ENCODE measurements at regions not wholly inside any gene's neighbourhood (a gene's known extent, or its start where the extent isn't known, plus 50 kb on each side); places are given as distances from the start of the nearest gene placed in this dataset.

- no peak for TF ChIP-seq CTCF (IDR thresholded peaks at IDR 0.05; ENCODE audit: insufficient read depth, low read length)
- DNase-seq (ENCODE audit: low read depth), result no peak
- no peak overlapping the region for H3K4me3 ChIP-seq (ENCODE audit: low read depth, low read length)
Observed at GRCh38 chr17:37844977-37845293, 79.3 kb upstream of the TBC1D3K start.

- H3K4me3 ChIP-seq (ENCODE audit: low read depth, low read length), result no peak overlapping the region
- peak; percentile 34 for DNase-seq (ENCODE audit: low read depth)
- TF ChIP-seq CTCF (IDR thresholded peaks at IDR 0.05; ENCODE audit: insufficient read depth, low read length), result peak; percentile 83
Observed at GRCh38 chr17:37844158-37844976, 79.8 kb upstream of the TBC1D3K start.

- no peak for TF ChIP-seq CTCF (IDR thresholded peaks at IDR 0.05; ENCODE audit: insufficient read depth, low read length)
- no peak for DNase-seq (ENCODE audit: low read depth)
- H3K4me3 ChIP-seq (ENCODE audit: low read depth, low read length), result no peak overlapping the region
Observed at GRCh38 chr17:37842401-37842800, 81.8 kb upstream of the TBC1D3K start.

- no peak for TF ChIP-seq CTCF (IDR thresholded peaks at IDR 0.05; ENCODE audit: insufficient read depth, low read length)
- no peak for DNase-seq (ENCODE audit: low read depth)
- no peak overlapping the region for H3K4me3 ChIP-seq (ENCODE audit: low read depth, low read length)
Observed at GRCh38 chr17:37841232-37841631, 83.0 kb upstream of the TBC1D3K start.

- H3K4me3 ChIP-seq (ENCODE audit: low read depth, low read length), result no peak overlapping the region
- DNase-seq (ENCODE audit: low read depth), result no peak
- TF ChIP-seq CTCF (IDR thresholded peaks at IDR 0.05; ENCODE audit: insufficient read depth, low read length), result no peak
Observed at GRCh38 chr17:37840576-37840975, 83.6 kb upstream of the TBC1D3K start.

GRCh38 chr17:37839196-37839978, 84.8 kb upstream of the TBC1D3K start:
- no peak overlapping the region for H3K4me3 ChIP-seq (ENCODE audit: low read depth, low read length)
- DNase-seq (ENCODE audit: low read depth), result no peak
- TF ChIP-seq CTCF (IDR thresholded peaks at IDR 0.05; ENCODE audit: insufficient read depth, low read length), result no peak

All from fibroblast of the aortic adventitia (primary cell).